ENCODE measurements at regions not wholly inside any gene's neighbourhood (a gene's known extent, or its start where the extent isn't known, plus 50 kb on each side); places are given as distances from the start of the nearest gene placed in this dataset.

DNA sequence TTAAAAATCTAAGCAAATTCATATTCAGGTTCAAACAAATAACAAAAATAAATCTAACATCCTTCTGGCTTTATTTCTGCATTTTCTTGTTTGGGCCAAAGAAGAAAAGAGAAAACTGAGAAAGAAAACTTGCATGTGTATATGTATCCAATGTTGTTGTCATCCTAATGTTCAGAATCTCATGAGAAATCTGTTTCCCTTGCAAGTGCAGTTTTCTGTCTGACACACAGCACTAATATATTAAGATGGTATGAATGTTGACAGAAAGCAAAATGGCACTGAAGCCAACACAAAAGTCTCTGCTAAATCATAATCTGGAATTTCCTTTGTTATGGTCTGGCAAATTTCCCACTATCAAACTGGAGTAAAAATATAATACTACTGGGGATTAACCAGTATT lies 235.9 kb downstream of the HGF start:
- Histone ChIP-seq H3K27me3 (no peaks in the 10 kb centered on the region), H3K36me3 (no peaks in the 10 kb centered on the region), H3K4me1 (ENCODE audit: control insufficient read depth in 1 of 2, insufficient read depth in 1 of 2, low read depth in 1 of 2, low read length in 1 of 2) (no peaks in the 10 kb centered on the region), H3K4me3 (ENCODE audit: low read depth in 1 of 2, low read length in 1 of 2) (no peak overlapping the region), H3K27ac (no peak overlapping the region), H3K9me3 (no peaks in the 10 kb centered on the region)
- no peak for TF ChIP-seq CTCF (IDR thresholded peaks at IDR 0.05)

GRCh38 chr7:81533426-81533825 lies 236.4 kb downstream of the HGF start:
- no peak overlapping the region for H3K4me3 ChIP-seq (ENCODE audit: low read depth in 1 of 2, low read length in 1 of 2)
- H3K4me1 ChIP-seq (ENCODE audit: control insufficient read depth in 1 of 2, insufficient read depth in 1 of 2, low read depth in 1 of 2, low read length in 1 of 2), result no peaks in the 10 kb centered on the region
- H3K36me3 ChIP-seq, result no peaks in the 10 kb centered on the region
- TF ChIP-seq CTCF (IDR thresholded peaks at IDR 0.05), result no peak
- no peaks in the 10 kb centered on the region for H3K27me3 ChIP-seq
- no peaks in the 10 kb centered on the region for H3K9me3 ChIP-seq
- H3K27ac ChIP-seq, result no peak overlapping the region

DNA sequence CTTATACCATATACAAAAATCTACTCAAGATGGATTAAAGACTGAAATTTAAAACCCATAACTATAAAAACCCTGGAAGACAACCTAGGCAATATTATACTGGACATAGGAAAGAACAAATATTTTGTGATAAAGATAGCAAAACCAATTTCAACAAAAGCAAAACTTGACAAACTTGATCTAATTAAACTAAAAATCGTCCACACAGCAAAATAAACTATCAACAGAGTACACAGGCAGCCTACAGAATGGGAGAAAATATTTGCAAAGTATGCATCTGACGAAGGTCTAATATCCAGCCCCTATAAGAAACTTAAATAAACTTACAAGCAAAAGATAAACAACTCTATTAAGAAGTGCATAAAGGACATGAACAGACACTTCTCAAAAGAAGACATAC lies 240.1 kb downstream of the HGF start:
- H3K27me3 ChIP-seq, result no peaks in the 10 kb centered on the region
- no peaks in the 10 kb centered on the region for H3K9me3 ChIP-seq
- H3K27ac ChIP-seq, result no peak overlapping the region
- H3K4me3 ChIP-seq (ENCODE audit: low read depth in 1 of 2, low read length in 1 of 2), result no peak overlapping the region
- H3K4me1 ChIP-seq (ENCODE audit: control insufficient read depth in 1 of 2, insufficient read depth in 1 of 2, low read depth in 1 of 2, low read length in 1 of 2), result no peaks in the 10 kb centered on the region
- H3K36me3 ChIP-seq, result no peaks in the 10 kb centered on the region
- no peak for TF ChIP-seq CTCF (IDR thresholded peaks at IDR 0.05)

- Histone ChIP-seq H3K9me3 (no peaks in the 10 kb centered on the region), H3K4me1 (ENCODE audit: control insufficient read depth in 1 of 2, insufficient read depth in 1 of 2, low read depth in 1 of 2, low read length in 1 of 2) (no peaks in the 10 kb centered on the region), H3K4me3 (ENCODE audit: low read depth in 1 of 2, low read length in 1 of 2) (no peak overlapping the region), H3K27ac (no peak overlapping the region), H3K27me3 (no peaks in the 10 kb centered on the region), H3K36me3 (no peaks in the 10 kb centered on the region)
- TF ChIP-seq CTCF (IDR thresholded peaks at IDR 0.05), result no peak
Measured at GRCh38 chr7:81527651-81528050, 242.2 kb downstream of the HGF start.

GRCh38 chr7:81526971-81527370 lies 242.9 kb downstream of the HGF start:
- Histone ChIP-seq H3K9me3 (no peaks in the 10 kb centered on the region), H3K27ac (no peak overlapping the region), H3K4me3 (ENCODE audit: low read depth in 1 of 2, low read length in 1 of 2) (no peak overlapping the region), H3K4me1 (ENCODE audit: control insufficient read depth in 1 of 2, insufficient read depth in 1 of 2, low read depth in 1 of 2, low read length in 1 of 2) (no peaks in the 10 kb centered on the region), H3K27me3 (no peaks in the 10 kb centered on the region), H3K36me3 (no peaks in the 10 kb centered on the region)
- no peak for TF ChIP-seq CTCF (IDR thresholded peaks at IDR 0.05)

DNA sequence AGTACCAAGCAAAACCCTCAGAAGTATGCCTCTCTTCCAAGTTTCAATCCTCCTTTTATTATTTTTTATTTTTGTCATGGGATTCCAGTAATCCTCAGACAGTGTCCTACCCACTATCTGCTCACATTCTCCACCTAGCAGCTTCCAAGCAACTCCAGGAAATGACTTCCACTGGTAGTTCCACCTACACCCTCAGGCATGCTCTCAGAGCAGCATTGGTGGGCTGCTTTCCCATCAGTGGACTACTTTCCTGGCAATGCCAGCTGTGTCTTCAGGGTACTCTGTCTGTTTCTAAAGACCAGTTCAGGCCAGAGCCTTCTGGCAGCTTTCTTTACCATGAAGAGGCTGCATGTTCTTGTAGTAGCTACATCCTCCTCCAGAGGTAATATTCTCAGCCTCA lies 244.0 kb downstream of the HGF start:
- H3K27ac ChIP-seq, result no peak overlapping the region
- TF ChIP-seq CTCF (IDR thresholded peaks at IDR 0.05), result no peak
- H3K4me3 ChIP-seq (ENCODE audit: low read depth in 1 of 2, low read length in 1 of 2), result no peak overlapping the region
- no peaks in the 10 kb centered on the region for H3K4me1 ChIP-seq (ENCODE audit: control insufficient read depth in 1 of 2, insufficient read depth in 1 of 2, low read depth in 1 of 2, low read length in 1 of 2)
- H3K9me3 ChIP-seq, result no peaks in the 10 kb centered on the region
- no peaks in the 10 kb centered on the region for H3K36me3 ChIP-seq
- H3K27me3 ChIP-seq, result no peaks in the 10 kb centered on the region

Measured in neutrophil (primary cell).